ENCODE measurements at regions not wholly inside any gene's neighbourhood (a gene's known extent, or its start where the extent isn't known, plus 50 kb on each side); places are given as distances from the start of the nearest gene placed in this dataset.

GRCh38 chr2:183998041-183998796, 600.1 kb upstream of the ZNF804A start:
- TF ChIP-seq POLR2AphosphoS5 (IDR thresholded peaks at IDR 0.05; ENCODE audit: low read depth, low read length) (no peak), POLR2A (IDR thresholded peaks at IDR 0.05; ENCODE audit: low read depth, low read length) (no peak), TAF1 (IDR thresholded peaks at IDR 0.05; ENCODE audit: borderline replicate concordance, low read depth, low read length) (no peak)
- FAIRE-seq (peak; percentile 84), DNase-seq (ENCODE audit: insufficient read length) (no peak)

- no peak for DNase-seq (ENCODE audit: insufficient read length)
- no peak for TF ChIP-seq POLR2AphosphoS5 (IDR thresholded peaks at IDR 0.05; ENCODE audit: low read depth, low read length)
- no peak for TF ChIP-seq POLR2A (IDR thresholded peaks at IDR 0.05; ENCODE audit: low read depth, low read length)
- no peak for TF ChIP-seq TAF1 (IDR thresholded peaks at IDR 0.05; ENCODE audit: borderline replicate concordance, low read depth, low read length)
- FAIRE-seq, result peak; percentile 65
Measured at GRCh38 chr2:183998797-183999190, 599.5 kb upstream of the ZNF804A start.

DNA sequence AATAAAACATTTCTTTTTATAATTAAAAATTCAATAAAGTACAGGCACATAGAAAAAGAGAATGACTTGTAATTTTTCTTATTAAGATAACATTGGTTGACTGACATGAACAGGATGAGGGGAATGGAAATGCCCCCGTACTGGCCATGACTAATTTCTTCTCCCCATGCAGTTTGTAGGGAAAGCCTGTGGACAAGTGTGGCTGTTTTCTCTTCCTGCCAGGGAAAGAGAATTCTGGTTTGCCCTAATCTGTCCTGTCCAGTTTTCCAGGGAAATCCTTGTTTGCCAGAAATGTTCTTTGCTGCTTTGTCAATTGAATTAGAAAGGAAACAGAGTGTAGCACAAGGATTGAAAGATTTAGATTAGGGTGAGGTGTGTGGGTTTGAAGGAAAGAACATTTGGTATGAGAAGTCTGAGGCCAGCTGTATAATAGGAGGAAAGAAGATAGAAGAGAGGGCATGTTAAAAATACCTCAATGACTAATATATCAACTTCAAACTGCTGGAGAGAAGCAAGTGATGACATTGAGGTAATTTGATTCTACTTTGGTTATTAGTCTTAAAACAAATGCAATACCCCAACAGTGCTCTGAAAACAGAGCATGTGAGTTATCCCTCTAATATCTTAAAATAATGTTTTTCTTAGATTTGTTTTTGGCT, 593.9 kb upstream of the ZNF804A start:
- FAIRE-seq (no peak), DNase-seq (ENCODE audit: insufficient read length) (no peak)
- TF ChIP-seq POLR2AphosphoS5 (IDR thresholded peaks at IDR 0.05; ENCODE audit: low read depth, low read length), result no peak
- TF ChIP-seq POLR2A (IDR thresholded peaks at IDR 0.05; ENCODE audit: low read depth, low read length), result no peak
- TF ChIP-seq TAF1 (IDR thresholded peaks at IDR 0.05; ENCODE audit: borderline replicate concordance, low read depth, low read length), result no peak

DNA sequence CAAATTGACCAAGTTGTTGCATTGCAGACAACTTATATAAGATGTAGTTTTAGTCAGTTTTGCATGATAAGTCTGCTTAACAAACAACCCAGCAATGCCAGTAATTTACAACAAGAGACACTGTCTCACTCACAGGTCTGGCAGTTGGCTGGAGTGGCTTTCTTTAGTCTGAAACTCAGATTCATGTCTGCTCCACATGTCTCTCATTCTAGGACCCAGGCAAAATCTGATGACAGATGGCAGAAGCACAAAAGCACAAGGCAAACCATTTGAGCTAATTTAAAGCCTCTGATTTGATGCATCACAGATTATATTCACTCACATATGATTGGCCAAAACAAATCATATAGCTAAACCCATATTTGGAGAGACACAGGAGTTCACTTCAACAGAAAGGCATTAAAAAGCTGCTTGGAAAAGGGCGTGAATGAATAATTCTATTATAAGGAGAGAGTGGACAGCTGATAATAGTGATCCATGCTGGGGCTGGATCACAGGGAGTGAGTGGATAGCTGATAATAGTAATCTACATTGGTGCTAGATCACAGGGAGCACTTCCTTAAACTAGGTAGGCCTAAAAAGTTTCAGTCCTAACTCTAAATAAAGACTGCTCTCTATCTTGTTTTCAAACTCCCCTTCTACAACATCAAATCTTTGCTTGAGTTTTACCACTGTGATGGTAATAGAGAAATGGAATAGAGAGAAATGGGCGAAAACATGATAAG, 593.2 kb upstream of the ZNF804A start:
- DNase-seq (ENCODE audit: insufficient read length), result no peak
- TF ChIP-seq TAF1 (IDR thresholded peaks at IDR 0.05; ENCODE audit: borderline replicate concordance, low read depth, low read length) (no peak), POLR2AphosphoS5 (IDR thresholded peaks at IDR 0.05; ENCODE audit: low read depth, low read length) (no peak), POLR2A (IDR thresholded peaks at IDR 0.05; ENCODE audit: low read depth, low read length) (no peak)
- peak; percentile 90 for FAIRE-seq

- FAIRE-seq (peak; percentile 57), DNase-seq (ENCODE audit: insufficient read length) (no peak)
- no peak for TF ChIP-seq POLR2A (IDR thresholded peaks at IDR 0.05; ENCODE audit: low read depth, low read length)
- no peak for TF ChIP-seq TAF1 (IDR thresholded peaks at IDR 0.05; ENCODE audit: borderline replicate concordance, low read depth, low read length)
- no peak for TF ChIP-seq POLR2AphosphoS5 (IDR thresholded peaks at IDR 0.05; ENCODE audit: low read depth, low read length)
Measured at GRCh38 chr2:184006998-184007397, 591.3 kb upstream of the ZNF804A start.

GRCh38 chr2:184026961-184027360, 571.4 kb upstream of the ZNF804A start:
- DNase-seq (ENCODE audit: insufficient read length), result no peak
- TF ChIP-seq TAF1 (IDR thresholded peaks at IDR 0.05; ENCODE audit: borderline replicate concordance, low read depth, low read length) (no peak), POLR2A (IDR thresholded peaks at IDR 0.05; ENCODE audit: low read depth, low read length) (no peak), POLR2AphosphoS5 (IDR thresholded peaks at IDR 0.05; ENCODE audit: low read depth, low read length) (no peak)
- peak; percentile 51 for FAIRE-seq

DNA sequence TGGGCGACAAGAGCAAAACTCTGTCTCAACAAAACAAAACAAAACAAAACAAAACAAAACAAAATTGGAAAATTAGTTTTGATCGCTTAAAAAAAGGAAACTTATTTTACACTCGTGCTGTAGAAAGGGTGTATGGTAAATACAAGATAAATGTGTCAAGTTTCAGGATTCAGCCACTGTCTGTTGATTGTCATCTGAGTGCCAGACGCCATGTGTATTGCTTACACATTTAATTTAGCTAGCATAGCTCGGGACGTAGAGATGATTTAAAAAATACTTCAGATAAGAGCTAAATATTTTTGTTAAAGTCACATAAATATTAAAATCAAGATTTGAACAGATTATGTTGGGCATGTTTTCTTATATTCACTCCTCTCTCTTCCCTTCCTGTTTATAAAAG, 568.1 kb upstream of the ZNF804A start:
- TF ChIP-seq POLR2AphosphoS5 (IDR thresholded peaks at IDR 0.05; ENCODE audit: low read depth, low read length) (no peak), TAF1 (IDR thresholded peaks at IDR 0.05; ENCODE audit: borderline replicate concordance, low read depth, low read length) (no peak), POLR2A (IDR thresholded peaks at IDR 0.05; ENCODE audit: low read depth, low read length) (no peak)
- peak; percentile 81 for FAIRE-seq

GRCh38 chr2:184030989-184031388, 567.3 kb upstream of the ZNF804A start:
- DNase-seq (ENCODE audit: insufficient read length) (no peak), FAIRE-seq (no peak)
- TF ChIP-seq POLR2AphosphoS5 (IDR thresholded peaks at IDR 0.05; ENCODE audit: low read depth, low read length) (no peak), TAF1 (IDR thresholded peaks at IDR 0.05; ENCODE audit: borderline replicate concordance, low read depth, low read length) (no peak), POLR2A (IDR thresholded peaks at IDR 0.05; ENCODE audit: low read depth, low read length) (no peak)

More for the DNA sequence above, 568.1 kb upstream of the ZNF804A start:
- DNase-seq (ENCODE audit: insufficient read length), result no peak

DNA sequence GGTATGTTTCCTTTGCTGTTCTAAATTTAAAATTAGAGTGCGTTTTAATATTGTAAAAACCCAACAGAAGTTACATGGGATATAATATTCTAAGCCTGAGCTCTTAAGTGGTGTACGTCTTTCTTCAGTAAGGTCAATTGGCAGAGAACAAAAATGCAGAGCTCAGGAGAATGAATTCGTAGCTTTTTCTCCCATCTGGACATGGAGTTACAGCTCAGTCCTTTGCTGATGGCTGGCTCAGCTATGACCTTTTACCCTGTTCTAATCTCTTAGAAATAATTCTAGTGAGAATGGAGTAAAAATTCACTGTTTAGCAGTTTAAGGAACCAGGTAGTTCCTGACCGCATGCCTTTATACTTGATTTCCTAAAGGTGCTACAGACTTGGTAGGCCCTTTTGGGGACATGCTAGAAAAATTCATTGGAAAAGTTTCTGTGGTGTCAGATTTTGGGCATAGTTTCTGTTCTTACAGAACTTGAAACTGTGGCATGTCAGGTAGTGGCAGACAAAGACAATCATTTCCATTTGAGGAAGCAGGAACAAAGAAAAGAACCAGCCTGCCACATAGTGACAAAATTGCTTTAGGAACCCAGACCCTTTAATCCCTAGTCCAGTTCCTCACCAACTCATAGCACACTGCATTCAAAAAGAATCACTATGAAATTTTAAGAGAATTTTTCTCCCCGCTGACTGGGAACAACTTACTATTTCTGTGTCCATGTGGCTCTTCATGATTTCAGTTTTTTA, 566.8 kb upstream of the ZNF804A start:
- TF ChIP-seq POLR2AphosphoS5 (IDR thresholded peaks at IDR 0.05; ENCODE audit: low read depth, low read length) (no peak), TAF1 (IDR thresholded peaks at IDR 0.05; ENCODE audit: borderline replicate concordance, low read depth, low read length) (no peak), POLR2A (IDR thresholded peaks at IDR 0.05; ENCODE audit: low read depth, low read length) (no peak)
- DNase-seq (ENCODE audit: insufficient read length), result no peak
- FAIRE-seq, result peak; percentile 36

DNA sequence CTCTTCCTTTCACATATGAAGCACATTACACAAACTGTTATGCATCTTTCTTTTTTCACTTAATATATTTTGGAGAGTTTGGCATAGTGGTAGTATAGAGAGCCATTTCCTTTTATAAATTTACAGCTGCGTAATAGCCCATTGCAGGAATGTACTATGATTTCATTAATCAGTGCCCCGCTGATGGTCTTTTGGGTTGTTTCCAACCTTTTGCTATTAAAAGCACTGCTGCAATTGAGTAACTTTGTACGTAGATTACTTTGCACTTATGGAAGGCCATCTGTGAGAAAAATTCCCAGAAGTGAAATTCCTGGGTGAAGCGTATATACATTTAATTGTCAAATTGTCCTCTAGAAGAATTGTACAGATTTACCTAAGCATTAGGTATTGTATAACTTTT, 565.3 kb upstream of the ZNF804A start:
- no peak for FAIRE-seq
- DNase-seq (ENCODE audit: insufficient read length), result no peak
- TF ChIP-seq TAF1 (IDR thresholded peaks at IDR 0.05; ENCODE audit: borderline replicate concordance, low read depth, low read length) (no peak), POLR2AphosphoS5 (IDR thresholded peaks at IDR 0.05; ENCODE audit: low read depth, low read length) (no peak), POLR2A (IDR thresholded peaks at IDR 0.05; ENCODE audit: low read depth, low read length) (no peak)

GRCh38 chr2:184037273-184037672, 561.1 kb upstream of the ZNF804A start:
- no peak for FAIRE-seq
- DNase-seq (ENCODE audit: insufficient read length), result no peak
- TF ChIP-seq POLR2AphosphoS5 (IDR thresholded peaks at IDR 0.05; ENCODE audit: low read depth, low read length) (no peak), TAF1 (IDR thresholded peaks at IDR 0.05; ENCODE audit: borderline replicate concordance, low read depth, low read length) (no peak)
